HEK293T (cell line): ENCODE measurements at regions not wholly inside any gene's neighbourhood (a gene's known extent, or its start where the extent isn't known, plus 50 kb on each side); places are given as distances from the start of the nearest gene placed in this dataset.

Experiments used
- ARNT ChIP-seq: fragments of 450-650 bp; IDR thresholded peaks from 2 replicates; pipeline ENCODE4 v1.6.1; 2017; ENCODE audit warnings: mild to moderate bottlenecking
- BHLHE40 ChIP-seq: fragments of 450-650 bp; IDR thresholded peaks from 2 replicates; pipeline ENCODE4 v1.6.1; 2016; ENCODE audit warnings: mild to moderate bottlenecking, moderate library complexity, borderline replicate concordance
- CTBP1 ChIP-seq: fragments of 450-650 bp; IDR thresholded peaks from 2 replicates; pipeline ENCODE4 v1.6.1; 2016; ENCODE audit warnings: borderline replicate concordance
- ELF4 ChIP-seq: fragments of 450-650 bp; IDR thresholded peaks from 2 replicates; pipeline ENCODE4 v1.6.1; 2017; ENCODE audit warnings: antibody characterized with exemption
- FOXA1 ChIP-seq: fragments of 450-650 bp; IDR thresholded peaks from 2 replicates; pipeline ENCODE4 v1.6.1; 2016; ENCODE audit warnings: mild to moderate bottlenecking
- FOXM1 ChIP-seq: fragments of 450-650 bp; IDR thresholded peaks from 2 replicates; pipeline ENCODE4 v1.6.1; 2017; ENCODE audit warnings: mild to moderate bottlenecking, borderline replicate concordance
- LEF1 ChIP-seq: fragments of 450-650 bp; IDR thresholded peaks from 2 replicates; pipeline ENCODE4 v1.6.1; 2017; ENCODE audit warnings: mild to moderate bottlenecking, borderline replicate concordance
- NFRKB ChIP-seq: fragments of 450-650 bp; IDR thresholded peaks from 2 replicates; pipeline ENCODE4 v1.6.1; 2016; ENCODE audit warnings: mild to moderate bottlenecking, moderate library complexity
- PKNOX1 ChIP-seq: fragments of 450-650 bp; IDR thresholded peaks from 2 replicates; pipeline ENCODE4 v1.6.1; 2016
- SUZ12 ChIP-seq: fragments of 450-650 bp; IDR thresholded peaks from 2 replicates; pipeline ENCODE4 v1.6.1; 2016; ENCODE audit warnings: mild to moderate bottlenecking
- TARDBP ChIP-seq: fragments of 450-650 bp; IDR thresholded peaks from 2 replicates; pipeline ENCODE4 v1.6.1; 2016

GRCh38 chr15:93942269-93942694 lies 289.1 kb upstream of the MCTP2 start:
- TF ChIP-seq ARNT (no peak), CTBP1 (no peak), FOXA1 (no peak), PKNOX1 (no peak), BHLHE40 (no peak), SUZ12 (no peak), ELF4 (no peak), NFRKB (no peak), FOXM1 (no peak), LEF1 (no peak), TARDBP (no peak)
